Psoas muscle (tissue), 7 donors: ENCODE measurements at regions not wholly inside any gene's neighbourhood (a gene's known extent, or its start where the extent isn't known, plus 50 kb on each side); places are given as distances from the start of the nearest gene placed in this dataset.

Experiments used
- ATAC-seq, 4 donors: fragments of 200-7000 bp; cut with Tn5 transposase; one replicate each; pipeline ENCODE4 v1.9.1; 2020; ENCODE audit warnings: moderate library complexity in 3 of 4, mild to moderate bottlenecking in 2 of 4
- DNase-seq, 2 donors: peaks; one replicate each; pipeline ENCODE4 v3.0.0-alpha.2; 2020
- H3K27ac ChIP-seq: fragments of 200-600 bp; one replicate; pipeline ENCODE4 v1.8.0; 2022
- H3K27me3 ChIP-seq, 3 donors: fragments of 200-600 bp in 1 of 3; one replicate each; pipeline versions ENCODE4 v1.6.1 to v1.8.0; 2013 to 2022; ENCODE audit warnings: low read length in 2 of 3, mild to moderate bottlenecking in 2 of 3, moderate library complexity in 1 of 3; ENCODE audit not compliant: insufficient read depth in 3 of 3
- H3K36me3 ChIP-seq, 2 donors: fragments of 200-600 bp in 1 of 2; one replicate each; pipeline versions ENCODE4 v1.6.1 to v1.8.0; 2013 to 2022; ENCODE audit warnings: low read depth in 1 of 2, mild to moderate bottlenecking in 1 of 2, moderate library complexity in 1 of 2; ENCODE audit not compliant: insufficient read depth in 1 of 2
- H3K4me1 ChIP-seq: fragments of 200-600 bp; one replicate; pipeline ENCODE4 v1.8.0; 2022
- H3K4me3 ChIP-seq: fragments of 200-600 bp; one replicate; pipeline ENCODE4 v1.8.0; 2022; ENCODE audit warnings: mild to moderate bottlenecking
- H3K9me3 ChIP-seq: fragments of 200-600 bp; one replicate; pipeline ENCODE4 v1.8.0; 2022
- CTCF ChIP-seq: fragments of 200-600 bp; IDR thresholded peaks from one replicate; pipeline ENCODE4 v1.8.0; 2022; ENCODE audit warnings: antibody characterized with exemption
- WGBS, 3 donors: extraction: QIAGEN DNeasy Blood & Tissue Kit; methylation state at CpG; one replicate each; pipeline versions ENCODE4 v1.1.6 to v1.1.7; 2013; 5-methylcytosine and 5-hydroxymethylcytosine counted together
- intact Hi-C, 2 donors: fragments of 100-400 bp; cut with DNase I; formaldehyde crosslinking; loops; one replicate each; pipeline versions ENCODE4 v1.11.0 to v1.14.2; 2022
- donor health status: healthy with polysubstance abuse.
- donor health status: DM: no; HTN: no; CAD: no; lungs with moderate emphysema.
- donor health status: Bipolar disorder and iron deficiency.
- donor health status: healthy.
- donor health status: DM: yes; HTN: yes; CAD: no.
- donor health status: DM: no; HTN: no; CAD: no.
- donor health status: DM: yes; HTN: yes; CAD: no.

GRCh38 chr10:83343676-83344075 is 795.6 kb upstream of the GHITM start:
- no peak overlapping the region for H3K4me3 ChIP-seq
- intact Hi-C loops = no loop called here
- H3K4me1 ChIP-seq = no peaks in the 10 kb centered on the region
- ATAC-seq (no peak), DNase-seq (no peak)
- H3K36me3 ChIP-seq = no peaks in the 10 kb centered on the region
- TF ChIP-seq CTCF = no peak
- no peak overlapping the region for H3K27ac ChIP-seq
- no peaks in the 10 kb centered on the region for H3K9me3 ChIP-seq
- no peaks in the 10 kb centered on the region for H3K27me3 ChIP-seq

GRCh38 chr10:83346266-83346910 is 792.9 kb upstream of the GHITM start:
- H3K36me3 ChIP-seq = no peaks in the 10 kb centered on the region
- H3K27me3 ChIP-seq = no peaks in the 10 kb centered on the region
- no peaks in the 10 kb centered on the region for H3K9me3 ChIP-seq
- intact Hi-C loops = no loop called here
- WGBS, 3 donors = 87 to 90% (median 90%) methylated on average over 2 of the region's 2 CpGs
- H3K4me3 ChIP-seq = no peak overlapping the region
- ATAC-seq (no peak), DNase-seq (no peak)
- no peak overlapping the region for H3K27ac ChIP-seq
- H3K4me1 ChIP-seq = no peaks in the 10 kb centered on the region
- TF ChIP-seq CTCF = no peak

GRCh38 chr10:83352588-83352987 is 786.7 kb upstream of the GHITM start:
- H3K27me3 ChIP-seq = no peaks in the 10 kb centered on the region
- intact Hi-C loops = no loop called here
- no peak overlapping the region for H3K27ac ChIP-seq
- no peaks in the 10 kb centered on the region for H3K36me3 ChIP-seq
- TF ChIP-seq CTCF = no peak
- H3K4me1 ChIP-seq = no peaks in the 10 kb centered on the region
- 79 to 88% (median 86%) methylated on average over 3 of the region's 3 CpGs for WGBS, 3 donors
- DNase-seq = no peak
- no peak overlapping the region for H3K4me3 ChIP-seq
- H3K9me3 ChIP-seq = no peaks in the 10 kb centered on the region
- no peak for ATAC-seq

GRCh38 chr10:83354456-83354855 is 784.9 kb upstream of the GHITM start:
- Histone ChIP-seq H3K36me3 (no peaks in the 10 kb centered on the region), H3K27me3 (no peaks in the 10 kb centered on the region), H3K4me3 (no peak overlapping the region), H3K9me3 (no peaks in the 10 kb centered on the region), H3K4me1 (no peaks in the 10 kb centered on the region), H3K27ac (no peak overlapping the region)
- WGBS, 3 donors = 75 to 79% (median 76%) methylated on average over 1 of the region's 1 CpG
- intact Hi-C loops = no loop called here
- no peak for ATAC-seq
- TF ChIP-seq CTCF = no peak
- DNase-seq = no peak

- TF ChIP-seq CTCF = no peak
- no peak overlapping the region for H3K4me3 ChIP-seq
- DNase-seq = no peak
- no peak for ATAC-seq
- H3K4me1 ChIP-seq = no peaks in the 10 kb centered on the region
- H3K9me3 ChIP-seq = no peaks in the 10 kb centered on the region
- H3K27me3 ChIP-seq = no peaks in the 10 kb centered on the region
- H3K36me3 ChIP-seq = no peaks in the 10 kb centered on the region
- intact Hi-C loops = no loop called here
- WGBS, 3 donors = 37 to 96% (median 40%) methylated on average over 1 of the region's 1 CpG
- no peak overlapping the region for H3K27ac ChIP-seq
Observed at GRCh38 chr10:83357004-83357403, 782.3 kb upstream of the GHITM start.
